Activated CD4-positive, alpha-beta T cell treated with anti-CD3 and anti-CD28 coated beads for 4 hours (primary cell): ENCODE measurements at regions not wholly inside any gene's neighbourhood (a gene's known extent, or its start where the extent isn't known, plus 50 kb on each side); places are given as distances from the start of the nearest gene placed in this dataset.
"Not testable (repeated sequence)": the region's sequence is repeated elsewhere in the genome, so short reads cannot be mapped to it uniquely, and the experiment has no call there.

Source experiments
- DNase-seq, 2 donors: peaks; one replicate each; pipeline ENCODE4 v3.0.0-alpha.2; 2020

DNA sequence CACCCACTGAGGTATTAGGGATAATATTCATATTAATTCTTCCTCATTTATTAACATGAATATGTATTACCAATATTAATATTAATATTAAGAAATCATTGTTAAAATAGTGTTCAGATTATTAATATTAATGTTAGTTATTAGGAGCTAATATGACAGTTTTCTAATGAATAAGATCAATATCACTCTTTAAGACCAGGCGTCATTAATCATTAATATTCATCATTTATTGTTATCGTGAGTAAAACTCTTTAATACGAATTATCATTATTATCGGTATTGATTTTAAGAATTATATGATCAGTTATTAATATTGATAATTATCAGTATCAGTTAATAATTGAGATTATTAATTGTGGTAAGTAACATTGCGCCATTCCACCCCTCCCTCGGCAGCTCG, 101.0 kb upstream of the HMX1 start:
- not testable (repeated sequence) for DNase-seq

DNA sequence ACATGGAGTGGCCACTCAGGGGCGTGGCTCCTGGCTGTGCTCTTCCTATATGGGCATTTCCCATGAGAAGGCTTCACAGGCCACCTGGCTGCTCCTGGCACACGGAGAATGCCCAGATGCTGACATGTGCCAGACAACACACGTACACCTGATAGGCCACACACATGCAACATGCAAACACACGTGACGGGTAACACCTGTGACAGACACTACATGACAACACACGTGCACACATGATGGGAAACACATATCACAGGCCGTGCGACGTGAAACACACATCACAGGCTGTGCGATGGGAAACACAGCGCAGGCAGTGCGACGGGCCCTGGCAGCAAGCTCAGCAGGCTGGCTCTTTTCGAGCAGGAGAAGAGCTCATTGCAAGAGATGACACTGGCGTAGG, 94.3 kb upstream of the HMX1 start:
- not testable (repeated sequence) for DNase-seq

DNA sequence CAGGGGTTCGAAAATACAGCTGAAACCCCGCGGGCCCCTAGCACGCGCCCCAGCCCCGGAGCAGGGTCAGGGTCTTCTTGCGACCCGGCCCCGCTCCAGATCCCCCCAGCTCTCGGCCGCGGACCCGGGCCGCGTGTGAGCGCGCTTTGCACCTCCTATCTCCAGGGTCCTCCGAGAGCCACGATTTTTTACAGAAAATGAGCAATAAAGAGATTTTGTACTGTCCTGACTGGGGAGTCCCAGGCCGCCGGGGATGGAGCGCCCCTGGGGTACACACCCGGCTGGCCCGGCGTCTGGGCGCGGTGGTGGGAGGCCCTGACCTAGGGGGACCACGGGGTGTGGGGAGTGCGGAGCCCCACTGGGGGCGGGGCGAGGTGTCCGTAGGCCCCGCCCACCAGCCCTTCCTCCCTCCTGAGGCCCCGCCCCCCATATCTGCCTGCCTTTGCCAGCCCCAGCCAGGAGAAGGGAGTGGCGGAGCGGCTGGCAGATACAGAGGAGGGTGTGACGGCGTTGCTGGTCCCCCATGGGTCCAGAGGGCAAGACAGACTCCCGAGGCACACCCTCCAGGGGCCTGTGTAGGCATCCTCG, 92.7 kb upstream of the HMX1 start:
- not testable (repeated sequence) for DNase-seq

DNA sequence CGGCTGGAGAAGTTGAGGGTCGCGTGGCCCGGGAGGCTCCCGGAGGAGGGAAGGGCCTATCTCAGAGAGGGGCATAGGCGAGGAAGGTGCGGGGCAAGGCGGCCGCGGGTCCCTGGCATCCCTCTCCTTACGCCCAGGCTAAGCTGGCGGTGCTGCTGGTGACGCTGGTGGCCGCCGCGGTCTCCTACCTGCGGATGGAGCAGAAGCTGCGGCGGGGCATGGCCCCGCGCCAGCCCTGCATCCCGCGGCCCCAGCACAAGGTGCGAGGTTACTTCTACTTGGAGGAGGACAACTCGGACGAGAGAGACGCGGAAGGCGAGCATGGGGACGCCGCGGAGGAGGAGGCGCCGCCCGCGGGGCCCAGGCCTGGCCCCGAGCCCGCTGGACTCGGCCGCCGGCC, 91.9 kb upstream of the HMX1 start:
- not testable (repeated sequence) for DNase-seq

DNA sequence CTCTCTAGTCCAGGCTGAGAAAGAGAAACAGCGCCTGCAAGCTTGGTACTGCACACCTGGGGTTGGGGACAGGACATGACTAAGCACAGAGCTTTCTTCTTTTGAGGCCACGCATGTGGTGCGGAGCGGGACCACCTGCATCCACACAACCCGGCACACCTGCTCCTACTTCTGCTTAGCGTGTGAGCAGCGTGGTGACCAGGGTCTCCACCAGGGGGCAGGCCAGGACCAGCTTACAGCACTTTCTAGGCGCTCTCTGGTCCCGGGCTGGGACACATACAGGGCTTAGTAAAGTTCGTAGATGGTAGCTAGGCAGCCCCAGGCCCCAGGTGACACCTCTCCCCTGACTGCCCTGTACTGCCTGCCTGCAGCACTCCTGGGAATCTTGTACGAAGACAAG, 89.7 kb upstream of the HMX1 start:
- peak; percentile 15 to 22 for DNase-seq

DNA sequence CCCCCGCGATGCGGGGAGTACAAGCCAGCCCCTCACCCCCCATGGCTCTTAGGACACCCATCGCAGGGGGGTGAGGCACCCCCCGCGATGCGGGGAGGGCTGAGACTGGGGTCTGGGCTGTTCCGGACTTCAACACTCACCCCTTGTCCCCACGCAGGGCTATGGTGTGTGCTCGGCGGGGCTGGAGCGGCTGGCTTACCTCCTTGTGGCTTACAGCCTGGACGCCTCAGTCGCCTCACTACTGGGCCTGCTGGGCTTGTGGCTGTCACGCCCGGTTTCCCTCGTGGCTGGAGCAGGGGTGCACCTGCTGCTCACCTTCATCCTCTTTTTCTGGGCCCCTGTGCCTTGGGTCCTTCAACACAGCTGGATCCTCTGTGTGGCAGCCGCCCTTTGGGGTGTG, 87.8 kb upstream of the HMX1 start:
- DNase-seq: not testable (repeated sequence)

DNA sequence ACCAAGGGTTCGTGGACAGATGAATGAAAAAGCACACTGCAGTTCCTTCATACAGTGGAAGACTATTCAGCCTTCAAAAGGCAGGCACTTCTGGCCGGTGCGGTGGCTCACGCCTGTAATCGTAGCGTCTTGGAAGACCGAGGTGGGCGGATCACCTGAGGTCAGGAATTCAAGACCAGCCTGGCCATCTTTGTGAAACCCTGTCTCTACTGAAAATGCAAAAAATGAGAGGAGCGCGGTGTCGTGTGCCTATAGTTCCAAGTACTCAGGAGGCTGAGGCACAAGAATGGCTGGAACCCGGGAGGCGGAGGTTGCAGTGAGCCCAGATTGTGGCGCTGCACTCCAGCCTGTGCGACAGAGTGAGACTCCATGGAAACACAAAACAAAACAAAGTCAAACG, 82.4 kb upstream of the HMX1 start:
- not testable (repeated sequence) for DNase-seq

DNA sequence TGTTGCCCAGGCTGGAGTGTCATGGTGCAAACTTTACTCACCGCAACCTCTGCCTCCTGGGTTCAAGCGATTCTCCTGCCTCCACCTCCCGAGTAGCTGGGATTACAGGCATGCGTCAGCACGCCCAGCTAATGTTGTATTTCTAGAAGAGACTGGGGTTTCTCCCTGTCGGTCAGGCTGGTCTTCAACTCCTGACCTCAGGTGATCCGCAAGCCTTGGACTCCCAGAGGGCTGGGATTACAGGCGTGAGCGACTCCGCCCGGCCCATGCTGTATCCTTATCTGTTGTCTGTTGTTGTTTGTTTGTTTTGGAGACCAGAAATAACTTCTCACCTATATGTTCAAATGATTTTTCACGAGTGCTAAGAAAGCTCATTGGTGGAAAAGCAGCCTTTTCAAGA, 81.2 kb upstream of the HMX1 start:
- not testable (repeated sequence) for DNase-seq

DNA sequence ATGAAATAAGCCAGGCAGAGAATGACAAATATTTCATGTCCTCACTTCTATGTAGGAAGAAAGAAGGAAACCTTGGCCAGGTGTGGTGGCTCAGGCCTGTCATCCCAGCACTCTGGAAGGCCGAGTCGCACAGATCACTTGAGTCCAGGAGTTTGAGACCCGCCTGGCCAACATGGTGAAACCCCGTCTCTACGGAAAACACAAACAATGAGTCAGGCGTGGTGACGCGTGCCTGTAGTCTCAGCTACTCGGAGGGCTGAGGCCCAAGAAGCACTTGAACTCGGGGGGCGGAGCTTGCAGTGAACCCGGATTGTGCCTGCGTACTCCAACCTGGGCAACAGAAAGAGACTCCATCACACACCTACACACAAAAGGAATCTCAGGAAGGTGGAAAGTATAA, 80.5 kb upstream of the HMX1 start:
- DNase-seq: not testable (repeated sequence)

DNA sequence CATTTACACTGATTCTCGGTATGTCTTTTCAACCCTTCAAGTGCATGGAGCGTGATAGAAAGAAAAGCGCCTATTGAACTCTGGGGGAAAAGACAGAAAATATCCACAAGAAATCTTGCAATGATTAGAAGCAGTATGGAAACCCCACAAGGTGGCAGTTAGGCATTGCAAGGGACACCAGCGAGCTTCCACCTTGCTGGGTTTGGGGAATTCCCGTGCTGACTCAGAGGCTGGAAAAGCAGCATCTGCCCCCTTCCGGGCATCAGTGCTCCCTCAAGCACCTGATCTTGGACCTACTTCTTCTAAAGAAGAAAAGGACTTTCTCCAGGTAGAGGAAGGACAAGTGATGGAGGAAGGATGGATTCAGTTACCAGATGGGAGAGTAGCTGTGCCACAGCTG, 73.9 kb upstream of the HMX1 start:
- not testable (repeated sequence) for DNase-seq

DNA sequence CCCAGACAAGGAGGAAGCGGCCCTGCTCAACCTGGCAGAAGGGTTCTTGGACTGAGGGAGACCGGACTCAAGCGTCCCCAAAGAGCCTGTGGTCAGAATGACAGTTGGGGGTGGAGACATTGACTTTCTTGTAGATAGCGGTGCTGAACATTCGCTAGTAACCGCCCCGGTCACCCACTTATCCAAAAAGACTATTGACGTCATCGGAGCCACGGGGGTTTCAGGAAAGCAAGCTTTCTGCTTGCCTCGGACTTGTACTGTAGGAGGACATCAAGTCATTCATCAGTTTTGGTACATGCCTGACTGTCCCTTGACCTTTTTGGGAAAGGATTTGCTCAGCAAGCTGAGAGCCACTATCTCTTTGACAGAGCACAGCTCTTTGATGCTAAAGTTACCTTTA, 71.7 kb upstream of the HMX1 start:
- not testable (repeated sequence) for DNase-seq

DNA sequence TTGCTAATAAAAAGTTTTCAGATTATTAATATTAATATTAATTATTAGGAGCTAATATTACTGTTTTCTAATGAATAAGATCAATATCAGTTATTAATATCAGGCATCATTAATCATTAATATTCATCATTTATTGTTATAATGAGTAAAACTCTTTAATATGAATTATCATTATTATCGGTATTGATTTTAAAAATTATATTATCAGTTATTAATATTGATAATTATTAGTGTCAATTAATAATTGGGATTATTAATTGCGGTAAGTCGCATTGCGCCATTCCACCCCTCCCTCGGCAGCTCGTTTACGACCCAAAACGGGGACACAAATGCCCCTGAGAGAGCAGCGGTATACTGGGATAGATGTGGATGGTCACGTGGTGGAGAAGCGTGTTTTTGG, 70.4 kb upstream of the HMX1 start:
- not testable (repeated sequence) for DNase-seq

DNA sequence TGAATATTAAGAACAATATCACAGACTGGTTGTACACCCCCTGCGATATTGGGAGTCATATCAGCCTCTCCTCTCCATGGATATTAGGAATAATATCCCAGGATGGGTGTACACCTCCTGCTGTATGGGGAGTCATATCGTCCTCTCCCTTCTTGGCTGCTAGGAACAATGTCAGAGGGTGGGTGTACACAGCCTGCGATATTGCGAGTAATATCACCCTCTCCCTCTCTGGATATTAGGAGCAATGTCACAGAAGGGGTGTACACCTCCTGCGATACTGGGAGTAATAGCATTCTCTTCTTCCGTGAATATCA, 69.8 kb upstream of the HMX1 start:
- not testable (repeated sequence) for DNase-seq

DNA sequence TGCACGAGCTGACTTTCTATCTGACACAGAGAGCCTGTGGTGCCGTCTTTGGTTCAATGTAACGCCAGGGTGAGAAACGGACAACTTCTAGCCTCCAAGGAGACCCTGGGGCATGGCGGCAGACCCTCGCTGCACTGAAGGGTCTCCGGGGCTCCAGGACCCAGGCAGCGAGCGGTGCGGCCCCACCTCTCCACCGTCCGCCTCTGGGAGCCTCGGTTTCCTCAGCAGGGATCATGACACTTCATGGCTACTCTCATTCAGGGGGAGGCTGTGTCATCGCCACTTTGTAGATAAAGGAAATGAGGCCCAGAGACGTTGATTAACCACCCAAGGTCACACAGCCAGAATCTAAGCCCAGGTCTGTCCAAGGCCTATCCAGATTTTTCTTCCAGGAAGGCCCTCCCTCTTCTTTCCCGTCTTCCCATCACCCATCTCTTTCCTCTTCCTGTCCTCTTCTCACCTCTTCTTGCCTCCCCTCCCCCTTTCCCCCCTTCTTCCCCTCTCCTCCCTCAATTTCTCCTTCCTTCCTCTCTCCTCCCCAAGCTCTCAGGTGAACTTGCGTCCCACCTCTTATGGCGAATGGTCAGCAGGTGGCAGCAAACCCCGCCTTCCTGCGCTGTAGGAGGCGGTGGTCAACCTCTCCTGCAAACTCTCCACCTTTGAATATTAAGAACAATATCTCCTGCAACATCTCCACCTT, 69.3 kb upstream of the HMX1 start:
- no peak for DNase-seq

DNA sequence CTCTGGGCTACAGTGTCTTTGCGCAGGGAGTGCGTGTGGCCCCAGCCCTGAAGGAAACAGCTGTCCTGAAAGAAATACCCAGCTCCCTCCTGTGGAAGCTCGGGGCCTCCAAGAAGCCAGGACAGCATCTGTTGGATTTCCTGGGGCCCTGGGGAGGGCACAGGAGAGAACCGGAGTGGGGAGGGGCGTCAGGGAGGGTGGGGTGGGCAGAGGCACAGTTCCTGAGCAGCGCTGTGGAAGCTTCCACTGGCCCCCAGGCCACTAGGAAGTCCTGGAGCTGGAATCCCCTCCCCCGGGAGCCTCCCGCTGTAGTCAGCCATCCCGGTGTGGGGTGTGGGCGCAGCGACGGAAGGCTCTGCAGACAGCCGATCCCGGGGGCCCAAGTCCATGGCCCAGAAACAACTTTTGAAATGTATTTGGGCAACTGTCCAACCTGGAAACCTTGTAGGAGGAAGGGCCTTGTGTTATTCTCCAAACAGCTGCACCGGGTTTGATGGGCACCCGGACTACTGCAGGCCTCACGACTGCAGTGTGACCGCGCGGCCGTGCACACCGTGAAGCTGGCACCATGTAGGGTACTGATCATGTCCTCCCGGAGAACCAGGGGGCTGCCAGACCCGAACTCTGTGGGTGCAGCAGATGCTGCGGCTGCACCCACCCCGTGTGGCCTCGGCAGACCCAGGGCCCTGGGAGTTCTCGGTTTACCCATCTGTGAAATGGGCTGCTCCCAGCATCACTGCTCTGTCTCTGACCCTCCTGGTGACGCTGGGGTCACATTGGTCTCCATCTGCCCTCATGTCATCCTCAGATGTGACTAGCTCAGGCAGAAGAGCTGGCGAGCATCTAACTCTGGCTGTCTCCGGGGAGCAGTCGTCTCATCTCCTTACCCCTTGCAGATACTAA, 68.5 kb upstream of the HMX1 start:
- no peak for DNase-seq

DNA sequence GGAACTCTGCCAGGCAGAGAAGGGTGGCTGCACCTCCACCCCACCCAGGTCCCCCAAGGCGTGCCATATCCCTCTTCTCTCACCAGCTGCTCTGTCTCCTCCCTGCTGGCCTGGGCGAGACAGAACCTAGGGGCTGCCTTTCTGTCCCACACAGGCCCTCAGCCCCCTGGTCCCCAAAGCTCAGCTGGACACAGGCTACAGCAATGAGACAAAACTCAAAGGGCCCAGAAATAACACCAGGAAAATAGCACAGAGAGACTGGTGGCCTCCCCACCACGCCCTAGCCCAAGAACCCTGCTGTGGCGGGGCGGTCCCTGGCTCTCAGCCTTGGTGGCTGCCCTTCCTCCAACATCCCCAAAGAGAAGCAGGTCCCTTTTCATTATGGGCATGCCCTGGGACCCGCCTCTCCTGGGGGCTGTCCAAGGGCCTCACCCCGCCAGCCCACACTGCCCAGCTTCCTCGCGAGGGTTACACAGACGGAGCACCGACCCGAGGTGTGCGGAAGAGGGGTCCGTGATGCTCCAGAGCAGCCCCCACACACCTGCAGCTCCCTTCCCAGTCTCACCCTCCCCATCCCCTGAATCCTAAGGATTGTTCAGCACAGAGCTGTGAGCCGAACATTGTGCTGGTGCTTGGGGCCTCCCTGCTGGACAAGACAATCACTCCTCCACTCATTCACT, 67.7 kb upstream of the HMX1 start:
- no peak for DNase-seq

DNA sequence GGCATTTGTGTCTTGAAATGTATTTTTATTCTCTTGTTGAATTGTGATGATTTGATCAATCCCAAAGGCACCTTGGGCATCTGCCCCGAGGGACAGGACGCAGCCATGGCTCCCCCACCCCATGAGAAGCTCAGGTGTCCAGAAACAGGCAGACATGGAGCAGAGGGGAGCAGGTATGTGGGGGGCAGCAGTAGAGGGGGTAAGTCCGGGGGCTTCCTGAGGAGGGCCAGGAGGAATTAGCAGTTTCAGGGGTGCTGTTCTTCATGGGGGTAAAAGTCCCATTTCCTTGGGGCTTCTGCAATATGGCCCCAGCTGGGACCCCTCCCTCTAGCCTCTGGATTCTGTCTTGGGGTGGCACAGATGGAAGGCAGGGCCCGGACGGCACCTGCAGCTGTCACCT, 67.0 kb upstream of the HMX1 start:
- no peak for DNase-seq

DNA sequence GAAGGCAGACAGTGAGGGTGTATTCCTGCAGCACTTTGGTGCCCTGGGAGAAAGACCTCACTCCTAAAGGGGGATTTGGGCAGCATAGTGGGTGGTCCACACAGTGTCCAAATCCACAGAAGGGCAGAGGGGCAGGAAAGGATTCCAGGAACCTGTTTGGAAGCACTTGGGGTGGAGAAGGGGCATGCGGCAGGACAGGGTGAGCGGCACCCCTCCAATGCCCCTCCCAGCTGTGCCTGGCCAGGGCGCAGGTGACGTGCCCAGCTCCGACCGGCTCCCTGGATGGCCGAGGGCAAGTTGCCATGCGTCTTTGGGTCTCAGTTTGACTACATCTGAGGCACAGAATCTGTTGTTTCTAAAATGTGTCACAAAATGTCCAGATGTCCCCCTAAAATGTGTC, 66.5 kb upstream of the HMX1 start:
- no peak for DNase-seq

DNA sequence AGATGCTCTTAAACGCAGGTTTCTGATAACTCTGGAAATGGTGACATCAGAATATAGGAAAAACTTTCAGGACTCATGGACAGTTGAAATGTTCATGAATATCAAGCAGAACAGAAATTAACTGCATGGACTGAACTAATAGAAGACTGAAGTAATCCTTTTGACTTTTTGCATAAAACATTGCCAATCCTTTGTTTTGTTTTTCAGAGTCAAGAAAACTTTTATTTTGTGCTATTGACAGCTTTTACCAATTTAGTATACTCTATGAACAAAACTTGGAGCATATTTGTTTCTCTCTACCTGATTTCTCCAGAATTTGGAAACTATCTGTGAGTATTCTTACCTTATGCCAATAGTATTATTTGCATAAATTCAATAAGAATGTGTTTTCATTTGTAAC, 61.2 kb upstream of the HMX1 start:
- DNase-seq: no peak

DNA sequence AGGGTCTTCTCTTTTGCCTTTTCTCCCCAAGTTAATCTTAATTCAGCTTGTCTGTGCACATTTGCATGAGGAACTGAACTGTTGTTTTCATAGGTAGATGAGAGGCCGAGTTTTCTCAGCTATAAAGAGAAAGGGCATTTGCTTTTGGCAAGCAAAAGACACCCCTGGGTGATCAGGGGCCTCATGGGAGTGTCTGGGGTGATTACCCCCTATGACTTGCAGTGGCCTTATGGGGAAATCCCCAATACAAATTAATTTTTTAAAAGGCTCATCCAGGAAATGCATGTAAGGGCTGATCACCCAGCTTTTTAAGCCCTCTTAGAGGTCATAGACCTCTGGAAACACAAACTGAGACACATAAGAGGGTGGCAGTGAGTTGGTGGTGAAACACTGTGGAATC, 56.4 kb upstream of the HMX1 start:
- DNase-seq: no peak

DNA sequence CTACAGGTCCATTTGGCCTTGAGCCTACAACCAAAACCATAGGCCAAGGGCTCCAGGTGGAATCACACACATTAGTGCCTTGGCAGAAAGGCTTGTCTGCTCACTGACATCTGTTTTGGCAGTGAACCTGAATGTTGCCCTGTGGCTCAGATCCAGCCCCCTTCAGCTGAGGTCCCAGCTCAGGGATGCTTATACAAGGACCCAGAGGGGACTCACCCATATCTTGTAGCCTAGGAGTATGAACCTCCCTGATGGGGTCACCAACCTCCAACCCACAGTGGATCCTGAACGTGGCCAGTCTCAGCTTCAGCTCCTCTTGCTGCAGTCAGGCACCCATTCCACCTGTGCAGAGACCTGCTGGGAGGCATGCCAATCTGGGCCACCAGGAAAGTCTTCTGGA, 50.8 kb upstream of the HMX1 start:
- no peak for DNase-seq

DNA sequence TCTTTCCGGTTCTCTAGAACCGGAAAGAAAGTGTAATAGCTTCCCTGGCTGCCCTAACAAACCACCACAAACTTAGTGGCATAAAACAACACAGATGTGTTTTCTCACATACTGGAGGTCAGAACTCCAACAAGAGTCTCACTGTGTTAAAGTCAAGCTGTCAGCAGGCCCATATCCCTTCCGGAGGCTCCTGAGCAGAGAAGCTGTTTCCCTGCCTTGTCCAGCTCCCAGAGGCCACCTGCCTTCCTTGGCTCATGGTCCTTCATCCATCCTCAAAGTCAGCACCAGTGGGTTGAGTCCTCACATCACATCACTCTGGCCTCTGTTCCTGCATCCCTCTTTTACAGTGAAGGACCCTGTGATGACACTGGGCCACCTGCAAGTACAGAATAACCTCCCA, 49.8 kb upstream of the HMX1 start:
- no peak for DNase-seq
